GM18519 (cell line): ENCODE measurements at regions not wholly inside any gene's neighbourhood (a gene's known extent, or its start where the extent isn't known, plus 50 kb on each side); places are given as distances from the start of the nearest gene placed in this dataset.

Experiments
- ATAC-seq: cut with Tn5 transposase; IDR thresholded peaks from one replicate; pipeline ENCODE4 v1.9.1; 2021; ENCODE audit warnings: mild to moderate bottlenecking, moderate library complexity; ENCODE audit not compliant: unreplicated experiment, low FRiP score

DNA sequence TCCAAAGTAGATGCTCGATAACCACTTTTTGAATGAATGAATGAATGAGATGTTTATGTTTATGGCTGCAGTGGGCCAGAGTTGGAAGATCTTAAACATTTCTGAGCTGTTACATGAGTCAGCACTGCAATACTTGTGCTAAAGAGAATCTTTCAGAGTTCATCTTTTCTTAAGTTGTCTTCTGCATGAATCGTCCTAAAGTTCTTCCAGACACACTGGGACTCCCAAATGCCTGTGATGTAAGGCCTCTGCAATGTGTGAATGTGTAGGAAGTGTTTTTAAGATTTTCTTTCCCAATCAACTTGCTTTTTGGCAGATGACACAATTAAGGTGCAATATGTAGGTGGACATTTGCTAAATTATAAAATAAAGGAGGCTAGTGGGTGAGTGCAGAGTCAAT, 50.3 kb upstream of the TRIM9 start:
- no peak for ATAC-seq

DNA sequence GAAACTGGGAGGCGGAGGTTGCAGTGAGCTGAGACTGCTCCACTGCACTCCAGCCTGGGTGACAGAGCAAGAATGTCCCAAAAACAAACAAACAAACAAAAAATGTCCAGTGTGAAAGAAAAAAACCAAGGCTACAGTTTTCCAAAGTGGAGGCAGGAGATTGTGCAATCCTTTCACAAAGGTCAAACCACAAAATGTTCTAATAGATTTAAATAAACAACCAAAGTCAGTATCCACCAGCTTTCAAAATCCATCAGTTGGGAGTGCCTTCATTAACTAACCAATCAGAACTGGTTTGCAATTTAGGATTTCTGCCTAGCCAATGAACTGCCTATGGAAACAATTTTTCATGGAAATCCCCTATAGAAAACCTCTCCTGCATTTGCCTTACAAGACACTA, 52.3 kb upstream of the TRIM9 start:
- ATAC-seq, result no peak

DNA sequence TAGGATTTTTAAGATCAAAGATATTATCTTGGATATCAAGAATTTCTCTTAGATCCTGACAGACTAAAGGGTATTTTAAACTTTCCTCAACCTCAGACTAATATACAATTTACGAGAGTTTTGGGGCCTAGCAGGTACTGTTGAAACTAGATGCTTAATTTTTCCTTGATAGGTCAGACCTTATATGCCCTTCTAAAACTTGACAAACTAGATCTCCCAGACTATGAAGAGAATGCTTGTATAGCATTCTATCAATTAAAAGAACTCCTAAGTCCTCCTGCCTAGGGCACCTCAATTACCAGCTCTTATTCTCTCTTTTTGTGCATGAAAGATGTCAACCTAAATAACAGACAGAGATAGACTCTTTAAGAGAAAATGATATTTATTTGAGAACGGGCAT, 60.4 kb upstream of the TRIM9 start:
- no peak for ATAC-seq

DNA sequence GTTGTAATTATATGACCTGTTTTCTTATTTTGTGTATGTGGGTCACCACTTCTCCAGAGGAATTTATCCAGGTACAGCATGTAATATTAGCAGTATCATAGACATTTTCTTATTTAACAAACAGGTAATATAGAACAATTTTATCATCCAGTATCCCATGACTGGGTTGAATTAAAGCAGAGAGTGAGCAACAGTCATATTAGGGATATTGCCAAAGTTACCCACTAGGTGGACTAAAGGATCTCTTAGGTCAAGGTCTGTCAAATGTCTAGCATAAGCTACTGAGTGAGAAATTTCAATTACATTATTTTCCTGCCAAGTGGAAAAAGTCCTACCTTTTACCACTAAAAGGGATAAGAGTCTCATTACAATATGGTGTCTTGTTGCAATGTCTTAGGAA, 62.1 kb upstream of the TRIM9 start:
- peak; percentile 61 for ATAC-seq

DNA sequence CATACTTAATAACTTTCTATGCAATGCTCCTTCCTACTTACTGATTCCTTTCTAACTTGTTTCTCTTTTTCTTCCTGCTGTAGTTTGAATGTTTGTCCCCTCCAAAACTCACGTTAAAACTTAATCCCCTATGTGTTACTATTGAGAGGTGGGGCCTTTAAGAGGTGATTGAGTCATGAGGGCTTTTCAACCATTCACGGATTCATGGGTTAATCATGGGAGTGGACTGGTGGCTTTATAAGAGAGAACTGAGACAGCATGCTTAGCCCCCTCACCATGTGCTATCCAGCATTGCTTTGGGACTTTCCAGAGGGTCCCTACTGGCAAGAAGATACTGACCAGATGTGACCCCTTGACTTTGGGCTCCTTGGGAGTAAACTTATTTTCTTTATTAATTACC, 66.0 kb upstream of the TRIM9 start:
- no peak for ATAC-seq

DNA sequence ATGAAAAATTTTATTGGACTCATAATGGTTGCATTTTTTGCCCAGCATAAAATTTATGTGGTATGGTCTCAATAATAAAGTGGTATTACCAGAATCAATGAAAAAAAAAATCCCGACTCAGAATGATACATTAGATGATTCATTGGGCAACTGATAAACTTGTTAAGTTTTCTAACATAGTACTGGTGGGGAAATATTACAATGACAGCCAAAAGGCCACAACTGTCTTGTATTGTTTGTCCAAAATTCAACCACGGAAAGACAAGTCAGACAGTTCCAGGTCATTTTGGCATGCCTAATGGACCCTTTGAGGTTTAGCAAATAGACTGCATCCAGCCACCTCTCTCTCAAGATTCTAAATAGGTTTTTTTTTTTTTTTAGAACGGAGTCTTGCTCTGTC, 70.5 kb upstream of the TRIM9 start:
- ATAC-seq, result no peak

DNA sequence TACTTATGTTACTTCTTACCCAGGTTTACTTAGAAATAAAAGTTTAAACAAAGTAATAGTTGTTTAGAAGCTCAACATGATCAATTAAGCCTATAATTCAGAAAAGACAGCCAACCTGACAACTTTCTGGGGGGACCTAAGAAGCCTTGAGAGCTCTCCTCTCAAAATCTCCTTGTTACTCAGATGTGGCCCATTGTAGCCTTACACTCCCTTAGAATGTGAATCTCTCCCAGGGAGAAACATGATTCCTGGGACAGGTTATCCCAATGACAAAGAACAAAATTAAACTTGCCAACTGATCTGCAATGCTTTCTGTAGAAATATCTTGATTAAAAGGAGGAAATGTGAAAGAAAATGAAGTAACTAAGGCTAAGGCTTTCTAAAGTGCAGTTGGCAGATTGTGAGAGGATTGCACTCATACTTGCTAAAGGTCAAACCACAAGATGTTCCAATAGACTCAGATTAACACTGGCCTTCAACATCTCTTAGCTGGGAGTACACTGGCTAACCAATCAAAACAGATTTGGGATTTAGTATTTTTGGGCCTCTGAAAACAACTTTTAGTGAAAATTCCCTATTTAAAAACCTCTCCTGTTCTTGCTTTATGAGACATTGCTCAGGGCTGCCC, 72.3 kb upstream of the TMX1 start:
- ATAC-seq, result no peak

DNA sequence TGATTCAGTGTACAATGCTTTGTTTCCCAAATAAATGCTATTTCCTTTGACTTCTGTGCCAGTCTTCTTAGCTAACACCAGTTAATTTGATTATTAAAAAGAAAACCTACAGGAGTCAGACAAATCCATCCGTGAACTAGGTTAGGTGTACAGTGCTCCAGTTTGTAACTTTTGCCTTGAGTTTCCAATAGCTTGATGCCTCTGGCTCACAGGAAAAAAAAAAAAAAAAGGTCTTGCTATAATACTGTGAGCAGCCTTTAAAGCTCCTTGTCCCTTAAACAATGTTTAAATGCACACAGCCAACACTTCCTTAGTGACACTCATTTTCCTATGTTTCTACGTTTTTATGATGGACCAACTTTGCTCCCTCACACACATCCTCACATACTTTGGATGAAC, 71.8 kb upstream of the TMX1 start:
- ATAC-seq, result no peak

DNA sequence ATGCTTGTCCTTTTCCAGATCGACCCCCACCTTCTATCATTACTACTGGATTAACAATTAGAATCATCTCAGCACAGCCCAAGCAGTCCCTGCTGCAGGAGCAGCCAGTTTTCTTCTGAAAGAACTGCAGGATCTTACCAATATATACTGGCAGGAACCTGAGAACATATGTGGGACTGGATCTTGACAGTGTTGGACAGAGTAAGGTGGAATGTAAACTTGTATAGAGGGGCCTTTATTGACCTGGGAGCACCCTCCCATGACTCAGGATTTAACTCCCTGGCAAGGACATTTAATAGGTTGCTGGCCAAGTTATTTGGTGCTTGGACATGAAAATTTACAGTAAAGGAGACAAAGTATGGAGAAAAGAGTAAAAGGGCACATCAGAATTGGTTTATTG, 66.2 kb upstream of the TMX1 start:
- ATAC-seq, result no peak

DNA sequence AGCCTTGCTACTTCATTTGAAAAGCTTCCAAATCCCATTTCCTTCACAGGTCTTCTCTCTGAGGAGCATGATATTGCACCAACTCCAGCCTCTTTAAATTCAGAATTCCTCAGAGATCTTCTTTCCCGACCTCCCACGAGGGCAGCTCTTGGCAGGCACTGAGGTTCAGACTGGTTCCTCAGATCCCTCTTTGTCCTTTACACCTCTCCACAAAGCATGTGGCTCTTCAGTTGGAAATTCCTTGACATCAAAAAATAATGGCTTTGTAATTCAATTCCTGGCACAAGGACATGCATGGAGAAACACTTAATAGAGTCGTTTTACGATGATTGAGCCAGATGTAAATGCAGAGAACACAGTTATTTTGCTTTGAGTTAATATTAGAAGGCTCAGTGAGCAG, 63.2 kb upstream of the TMX1 start:
- ATAC-seq, result no peak

DNA sequence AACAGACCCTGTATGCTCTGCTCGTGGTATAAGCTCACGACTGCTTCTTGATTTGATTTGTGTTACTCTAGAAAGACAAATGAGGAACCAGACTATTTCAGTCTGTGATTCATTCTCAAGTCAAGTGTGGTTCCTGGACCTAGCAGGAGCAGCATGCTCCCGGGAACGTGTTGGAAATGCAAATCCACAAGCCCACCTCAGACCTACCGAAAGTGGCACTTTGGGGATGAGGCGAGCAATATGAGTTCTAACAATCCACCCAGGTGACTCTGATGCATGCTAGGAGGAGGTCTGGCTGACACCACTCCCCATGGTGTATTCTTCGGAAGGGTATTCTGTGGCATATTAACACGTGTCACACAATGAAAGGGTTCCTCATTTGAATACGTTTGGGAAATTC, 59.5 kb upstream of the TMX1 start:
- peak; percentile 83 for ATAC-seq

DNA sequence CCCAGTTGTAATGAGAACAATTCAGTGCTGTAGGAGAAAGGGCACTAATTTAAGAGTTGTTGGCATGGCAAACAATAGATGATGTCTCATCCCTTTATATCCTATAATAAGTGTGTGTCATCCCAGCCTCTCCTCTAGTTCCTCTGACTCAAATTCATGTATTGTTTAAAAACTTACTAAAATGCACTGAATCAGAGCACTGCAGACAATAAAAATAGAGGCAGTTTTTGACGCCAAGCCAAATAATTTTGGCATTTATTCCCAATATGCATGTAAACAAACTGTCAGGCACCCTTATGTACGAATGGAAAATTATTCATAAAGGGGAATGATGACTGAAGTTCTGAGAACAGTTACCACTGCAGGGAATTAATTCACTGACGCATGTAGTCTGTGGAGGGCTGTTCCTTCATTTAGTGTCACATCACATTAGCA, 57.9 kb upstream of the TMX1 start:
- ATAC-seq, result no peak

DNA sequence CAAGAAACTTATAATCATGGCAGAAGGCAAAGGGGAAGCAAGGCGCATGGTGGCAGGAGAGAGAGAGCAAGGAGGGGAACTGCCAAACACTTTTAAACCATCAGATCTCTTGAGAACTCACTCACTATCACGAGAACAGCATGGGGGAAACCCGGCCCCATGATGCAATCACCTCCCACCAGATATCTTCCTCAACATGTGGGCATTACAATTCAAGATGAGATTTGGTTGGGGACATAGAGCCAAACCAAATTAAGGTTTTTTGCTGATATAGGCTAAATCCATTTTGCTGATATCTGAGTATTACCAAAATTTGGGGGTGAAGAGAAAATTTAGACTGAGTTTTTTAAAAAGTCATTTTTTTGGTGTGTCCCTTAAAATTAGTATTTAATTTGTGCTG, 54.9 kb upstream of the TMX1 start:
- no peak for ATAC-seq

DNA sequence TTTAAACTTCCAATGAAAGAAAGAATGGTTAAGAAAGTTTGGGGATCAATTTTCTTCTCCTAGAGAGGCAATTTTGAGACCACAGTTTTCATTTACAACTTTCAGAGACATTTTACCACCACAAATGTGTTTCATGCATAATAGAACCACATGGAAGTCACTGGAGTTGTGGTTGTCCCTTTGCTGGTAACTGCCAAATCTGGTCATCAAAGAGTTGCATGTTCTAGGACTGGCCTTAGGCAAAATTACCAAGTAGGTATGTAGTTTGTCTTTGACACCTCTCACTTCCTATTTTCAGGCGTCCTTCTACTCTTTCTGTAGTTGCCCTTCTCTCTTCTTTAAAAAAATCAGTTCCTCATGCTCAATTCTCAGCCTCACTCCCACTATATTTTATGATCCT, 54.3 kb upstream of the TMX1 start:
- ATAC-seq, result peak; percentile 62

DNA sequence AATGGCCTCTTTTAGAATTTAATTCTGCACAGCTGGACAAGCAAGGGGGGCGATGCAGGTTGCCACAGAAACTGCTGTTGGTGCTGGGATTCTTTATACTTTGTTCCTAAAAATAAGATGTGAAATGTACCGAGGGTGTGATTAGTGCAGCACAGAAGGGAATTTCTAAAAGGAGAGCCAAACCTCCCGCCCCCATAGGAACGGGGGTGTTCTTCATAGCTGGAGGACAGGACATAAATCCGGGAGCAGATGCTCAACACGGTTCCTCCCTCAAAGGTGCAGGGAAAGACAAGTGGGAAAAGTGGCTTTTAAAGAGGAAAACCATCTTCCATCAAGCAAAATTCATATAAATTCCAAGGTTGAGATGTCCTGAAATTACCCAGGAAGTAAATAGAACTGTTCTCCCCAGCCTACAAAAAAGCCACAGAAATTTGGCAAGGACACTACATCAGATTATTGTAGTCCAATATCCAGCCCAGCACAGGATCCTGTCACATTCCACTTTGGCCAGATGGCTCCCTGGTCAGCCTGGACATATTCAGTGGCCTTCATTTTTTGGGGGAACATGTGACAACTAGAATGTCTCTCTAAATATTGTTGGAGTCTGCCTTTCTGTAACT, 51.4 kb upstream of the TMX1 start:
- no peak for ATAC-seq

DNA sequence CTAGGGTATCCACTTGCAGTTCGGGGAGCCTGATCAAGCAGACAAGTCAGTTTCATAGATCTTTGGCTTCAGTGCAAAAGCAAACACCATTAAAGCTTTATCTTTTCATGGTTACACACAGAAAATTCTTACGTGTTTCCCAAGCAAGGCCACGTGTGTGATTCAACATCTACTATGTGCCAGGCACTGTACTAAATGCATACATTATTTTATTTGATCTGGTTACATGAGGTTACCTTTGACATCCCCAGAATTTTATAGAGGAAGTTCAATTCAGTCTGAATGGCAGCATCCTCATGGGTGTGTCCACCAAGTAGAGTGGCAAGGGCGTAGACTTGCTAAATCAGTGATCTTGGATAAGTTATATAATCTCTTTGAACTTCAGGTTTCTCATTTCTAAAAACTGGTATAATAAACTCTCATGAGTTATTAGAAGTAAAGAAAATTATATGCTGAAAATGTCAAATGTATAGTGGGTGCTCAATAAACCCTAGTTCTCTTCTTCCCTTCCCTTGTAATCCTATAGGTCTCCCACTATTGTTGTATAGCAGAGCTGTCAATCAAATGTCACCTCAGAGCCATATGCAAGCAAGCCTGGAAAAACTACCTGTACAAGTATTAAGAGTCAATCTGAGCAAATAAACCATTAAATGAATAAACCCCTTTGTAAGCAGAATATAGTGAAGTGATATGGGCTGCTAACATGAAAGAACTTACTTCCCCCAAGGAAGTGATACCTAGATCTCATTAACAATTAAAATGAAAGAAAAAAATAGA, 50.3 kb upstream of the TMX1 start:
- no peak for ATAC-seq
